H9 (cell line): ENCODE measurements at regions not wholly inside any gene's neighbourhood (a gene's known extent, or its start where the extent isn't known, plus 50 kb on each side); places are given as distances from the start of the nearest gene placed in this dataset.

Experiments used
- DNase-seq: peaks from one replicate; pipeline ENCODE4 v3.0.0-alpha.2; 2017
- H2AFZ ChIP-seq: one replicate; pipeline ENCODE4 v1.6.1; 2013; ENCODE audit warnings: mild to moderate bottlenecking, low read length, control low read depth, moderate library complexity
- H2AK5ac ChIP-seq: 2 replicates; pipeline ENCODE4 v1.6.1; 2013; ENCODE audit warnings: low read length, control low read depth, mixed read lengths; ENCODE audit not compliant: insufficient read length
- H2BK120ac ChIP-seq: one replicate; pipeline ENCODE4 v1.6.1; 2013; ENCODE audit warnings: low read depth, mild to moderate bottlenecking, low read length, control low read depth, inconsistent platforms; ENCODE audit not compliant: poor library complexity, severe bottlenecking
- H2BK12ac ChIP-seq: 2 replicates; pipeline ENCODE4 v1.6.1; 2013; ENCODE audit warnings: low read length, control low read depth, mixed read lengths, low read depth; ENCODE audit not compliant: insufficient read length
- H2BK15ac ChIP-seq: 2 replicates; pipeline ENCODE4 v1.6.1; 2013; ENCODE audit warnings: low read depth, low read length, control low read depth
- H2BK20ac ChIP-seq: one replicate; pipeline ENCODE4 v1.6.1; 2013; ENCODE audit warnings: low read depth, mild to moderate bottlenecking, low read length, control low read depth, inconsistent platforms; ENCODE audit not compliant: poor library complexity, severe bottlenecking
- H2BK5ac ChIP-seq: 2 replicates; pipeline ENCODE4 v1.6.1; 2013; ENCODE audit warnings: low read length, control low read depth, mixed read lengths; ENCODE audit not compliant: insufficient read length
- H3K14ac ChIP-seq: 2 replicates; pipeline ENCODE4 v1.6.1; 2013; ENCODE audit warnings: low read length, control low read depth; ENCODE audit not compliant: insufficient read depth
- H3K18ac ChIP-seq: 2 replicates; pipeline ENCODE4 v1.6.1; 2013; ENCODE audit warnings: low read depth, mild to moderate bottlenecking, mixed read lengths, low read length, control low read depth; ENCODE audit not compliant: insufficient read length
- H3K23ac ChIP-seq: 2 replicates; pipeline ENCODE4 v1.6.1; 2013; ENCODE audit warnings: low read length, control low read depth, mixed read lengths, low read depth; ENCODE audit not compliant: insufficient read length
- H3K23me2 ChIP-seq: 2 replicates; pipeline ENCODE4 v1.6.1; 2013; ENCODE audit warnings: low read depth, mild to moderate bottlenecking, mixed read lengths, low read length, control low read depth; ENCODE audit not compliant: insufficient read length, poor library complexity, severe bottlenecking
- H3K27ac ChIP-seq: 2 replicates; pipeline ENCODE4 v1.5.1; 2013; ENCODE audit warnings: low read length, control low read depth, mixed read lengths, low read depth; ENCODE audit not compliant: insufficient read length
- H3K27me3 ChIP-seq: 2 replicates; pipeline ENCODE4 v1.6.1; 2013; ENCODE audit warnings: low read length, control low read depth, inconsistent platforms; ENCODE audit not compliant: insufficient read depth
- H3K4ac ChIP-seq: 2 replicates; pipeline ENCODE4 v1.6.1; 2013; ENCODE audit warnings: low read depth, mild to moderate bottlenecking, control low read depth, inconsistent platforms, low read length, moderate library complexity
- H3K4me1 ChIP-seq: 2 replicates; pipeline ENCODE4 v1.6.1; 2013; ENCODE audit warnings: low read length, control low read depth, inconsistent platforms; ENCODE audit not compliant: insufficient read depth
- H3K4me2 ChIP-seq: 2 replicates; pipeline ENCODE4 v1.6.1; 2013; ENCODE audit warnings: low read length, control low read depth, mixed read lengths; ENCODE audit not compliant: insufficient read length, insufficient read depth
- H3K56ac ChIP-seq: 2 replicates; pipeline ENCODE4 v1.6.1; 2013; ENCODE audit warnings: low read depth, mild to moderate bottlenecking, mixed read lengths, low read length, control low read depth; ENCODE audit not compliant: insufficient read length
- H3K79me1 ChIP-seq: 2 replicates; pipeline ENCODE4 v1.6.1; 2013; ENCODE audit warnings: low read depth, mild to moderate bottlenecking, moderate library complexity, low read length, control low read depth, inconsistent platforms; ENCODE audit not compliant: insufficient read depth, poor library complexity, severe bottlenecking
- H3K79me2 ChIP-seq: 2 replicates; pipeline ENCODE4 v1.6.1; 2013; ENCODE audit warnings: low read length, control low read depth, inconsistent platforms; ENCODE audit not compliant: insufficient read depth
- H3K9ac ChIP-seq: 2 replicates; pipeline ENCODE4 v1.6.1; 2013; ENCODE audit warnings: low read length, control low read depth, mixed read lengths; ENCODE audit not compliant: insufficient read length; ENCODE audit errors: extremely low read depth
- H3K9me3 ChIP-seq: one replicate; pipeline ENCODE4 v1.6.1; 2013; ENCODE audit warnings: low read depth, low read length, inconsistent platforms; ENCODE audit not compliant: control insufficient read depth
- H3T11ph ChIP-seq: one replicate; pipeline ENCODE4 v1.6.1; 2013; ENCODE audit warnings: mild to moderate bottlenecking, low read length, control low read depth, inconsistent platforms
- H4K20me1 ChIP-seq: one replicate; pipeline ENCODE4 v1.6.1; 2013; ENCODE audit not compliant: control insufficient read depth, insufficient read length, insufficient read depth
- H4K5ac ChIP-seq: 2 replicates; pipeline ENCODE4 v1.6.1; 2013; ENCODE audit warnings: low read depth, mild to moderate bottlenecking, mixed read lengths, low read length, control low read depth; ENCODE audit not compliant: insufficient read length
- H4K8ac ChIP-seq: replicated peaks from 2 replicates; pipeline ENCODE4 v1.6.1; 2013; ENCODE audit warnings: low read length, control low read depth, mixed read lengths, low read depth; ENCODE audit not compliant: insufficient read length
- H4K91ac ChIP-seq: 2 replicates; pipeline ENCODE4 v1.6.1; 2013; ENCODE audit warnings: low read depth, mild to moderate bottlenecking, moderate library complexity, mixed read lengths, low read length, control low read depth; ENCODE audit not compliant: insufficient read length
- H3K27ac Mint-ChIP-seq, 3 experiments: 2 replicates in 2 of 3; 3 replicates in 1 of 3; pipeline ENCODE4 v1.8.0; 2020 to 2021; ENCODE audit warnings: mixed read lengths in 3 of 3, mild to moderate bottlenecking in 1 of 3, moderate library complexity in 1 of 3
- H3K27me3 Mint-ChIP-seq: 2 replicates; pipeline ENCODE4 v1.8.0; 2021; ENCODE audit warnings: low read depth, mild to moderate bottlenecking, moderate library complexity, mixed read lengths
- H3K36me3 Mint-ChIP-seq, 3 experiments: 2 replicates in 2 of 3; 3 replicates in 1 of 3; pipeline ENCODE4 v1.8.0; 2020 to 2021; ENCODE audit warnings: low read depth in 3 of 3, mixed read lengths in 3 of 3; ENCODE audit not compliant: insufficient read depth in 1 of 3
- H3K4me1 Mint-ChIP-seq, 2 experiments: 2 replicates each; pipeline ENCODE4 v1.8.0; 2020; ENCODE audit warnings: mixed read lengths in 2 of 2
- H3K4me3 Mint-ChIP-seq, 2 experiments: 2 replicates in 1 of 2; 3 replicates in 1 of 2; pipeline ENCODE4 v1.8.0; 2020 to 2021; ENCODE audit warnings: mild to moderate bottlenecking in 2 of 2, mixed read lengths in 2 of 2, moderate library complexity in 1 of 2
- H3K9me3 Mint-ChIP-seq, 2 experiments: 2 replicates in 1 of 2; 3 replicates in 1 of 2; pipeline ENCODE4 v1.8.0; 2020; ENCODE audit warnings: mild to moderate bottlenecking in 2 of 2, mixed read lengths in 2 of 2, moderate library complexity in 1 of 2
- CTCF ChIP-seq: fragments of 200-600 bp; sonication (generic); conservative IDR thresholded peaks from 3 replicates; pipeline ENCODE4 v1.8.0; 2021; ENCODE audit warnings: antibody characterized with exemption, mild to moderate bottlenecking
- WGBS: extraction: QIAGEN DNeasy Blood & Tissue Kit; methylation state at CpG from one replicate; pipeline ENCODE4 v1.1.7; 2013; ENCODE audit warnings: missing lambda C conversion rate, low lambda C conversion rate, mixed read lengths; ENCODE audit not compliant: insufficient read length; ENCODE audit errors: extremely low coverage; 5-methylcytosine and 5-hydroxymethylcytosine counted together

GRCh38 chr13:73387318-73387717 is 328.5 kb downstream of the KLF5 start:
- Histone ChIP-seq H3K4me1 (no peaks in the 10 kb centered on the region), H3K9me3 (no peaks in the 10 kb centered on the region), H3K4ac (no peak overlapping the region), H3K9ac (no peak overlapping the region), H3K4me2 (no peak overlapping the region), H3K27me3 (no peaks in the 10 kb centered on the region), H2AFZ (no peak overlapping the region), H2BK5ac (no peak overlapping the region), H2BK120ac (no peak overlapping the region), H3K18ac (no peak overlapping the region), H2BK15ac (no peak overlapping the region), H3K14ac (no peak overlapping the region), H3K56ac (no peak overlapping the region), H4K8ac (no peak overlapping the region), H3K23ac (no peak overlapping the region), H2AK5ac (no peak overlapping the region), H2BK12ac (no peak overlapping the region), H3K27ac (no peak overlapping the region), H4K91ac (no peak overlapping the region), H4K5ac (no peak overlapping the region), H3K79me1 (no peaks in the 10 kb centered on the region), H2BK20ac (no peak overlapping the region), H3K79me2 (no peaks in the 10 kb centered on the region), H3T11ph (no peak overlapping the region), H4K20me1 (no peaks in the 10 kb centered on the region), H3K23me2 (no peaks in the 10 kb centered on the region)
- H3K9me3 Mint-ChIP-seq = peaks cover 3 to 5% of the 10 kb centered on the region in 2 experiments; a peak in 3 of 5 replicates
- H3K27me3 Mint-ChIP-seq = no peaks in the 10 kb centered on the region
- WGBS = no CpG with 5 or more reads among the region's 6 CpGs
- no peak for TF ChIP-seq CTCF
- no peak overlapping the region for H3K27ac Mint-ChIP-seq
- H3K4me3 Mint-ChIP-seq = no peak overlapping the region
- H3K4me1 Mint-ChIP-seq = no peaks in the 10 kb centered on the region
- no peak for DNase-seq
- peaks cover 0 to 4% (median 0%) of the 10 kb centered on the region in 3 experiments; a peak in 1 of 7 replicates for H3K36me3 Mint-ChIP-seq
